Muscle layer of colon (tissue), 2 donors: ENCODE measurements at regions not wholly inside any gene's neighbourhood (a gene's known extent, or its start where the extent isn't known, plus 50 kb on each side); places are given as distances from the start of the nearest gene placed in this dataset.

Experiments
- H3K27ac ChIP-seq: one replicate; pipeline ENCODE4 v1.7.0; 2013; ENCODE audit warnings: low read depth, mild to moderate bottlenecking, low read length, moderate library complexity
- H3K27me3 ChIP-seq, 2 donors: one replicate each; pipeline ENCODE4 v1.7.0; 2013; ENCODE audit warnings: low read length in 2 of 2, mild to moderate bottlenecking in 2 of 2; ENCODE audit not compliant: insufficient read depth in 2 of 2, control insufficient read depth in 1 of 2
- H3K36me3 ChIP-seq: one replicate; pipeline ENCODE4 v1.7.0; 2013; ENCODE audit warnings: mild to moderate bottlenecking, low read length; ENCODE audit not compliant: insufficient read depth
- H3K4me1 ChIP-seq: one replicate; pipeline ENCODE4 v1.7.0; 2013; ENCODE audit warnings: mild to moderate bottlenecking, low read length; ENCODE audit not compliant: insufficient read depth
- H3K4me3 ChIP-seq, 2 donors: one replicate each; pipeline ENCODE4 v1.7.0; 2013; ENCODE audit warnings: low read length in 2 of 2, low read depth in 1 of 2, mild to moderate bottlenecking in 1 of 2, moderate library complexity in 1 of 2
- H3K9ac ChIP-seq: one replicate; pipeline ENCODE4 v1.7.0; 2013; ENCODE audit warnings: low read length
- H3K9me3 ChIP-seq: one replicate; pipeline ENCODE4 v1.7.0; 2013; ENCODE audit warnings: mild to moderate bottlenecking, low read length
- donor health status: abdominal sarcoma.
- donor health status: Adenocarcinoma of cecum.

DNA sequence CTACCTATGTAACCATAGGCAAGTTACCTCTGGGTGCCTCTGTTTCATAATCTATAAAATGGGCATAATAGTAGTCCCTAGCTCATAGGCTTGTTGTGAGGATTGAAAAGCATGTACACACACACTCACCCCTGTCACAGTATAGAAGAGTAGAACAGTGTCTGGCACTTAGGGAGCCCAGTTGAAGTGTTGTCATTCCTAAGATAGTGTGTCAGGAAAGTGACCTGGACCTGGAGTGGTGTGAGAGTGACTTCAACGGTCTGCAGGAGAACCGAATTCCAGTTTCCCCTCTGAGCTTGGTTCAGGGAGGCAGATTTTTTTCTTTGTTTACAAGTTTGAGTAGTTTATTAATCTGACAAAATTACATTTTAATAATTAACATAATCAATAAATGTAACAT lies 229.9 kb upstream of the MAP3K7 start:
- no peaks in the 10 kb centered on the region for H3K9me3 ChIP-seq
- no peaks in the 10 kb centered on the region for H3K4me1 ChIP-seq
- H3K4me3 ChIP-seq, result no peak overlapping the region
- no peak overlapping the region for H3K27ac ChIP-seq
- H3K36me3 ChIP-seq, result no peaks in the 10 kb centered on the region
- H3K9ac ChIP-seq, result no peak overlapping the region
- H3K27me3 ChIP-seq, result no peaks in the 10 kb centered on the region

DNA sequence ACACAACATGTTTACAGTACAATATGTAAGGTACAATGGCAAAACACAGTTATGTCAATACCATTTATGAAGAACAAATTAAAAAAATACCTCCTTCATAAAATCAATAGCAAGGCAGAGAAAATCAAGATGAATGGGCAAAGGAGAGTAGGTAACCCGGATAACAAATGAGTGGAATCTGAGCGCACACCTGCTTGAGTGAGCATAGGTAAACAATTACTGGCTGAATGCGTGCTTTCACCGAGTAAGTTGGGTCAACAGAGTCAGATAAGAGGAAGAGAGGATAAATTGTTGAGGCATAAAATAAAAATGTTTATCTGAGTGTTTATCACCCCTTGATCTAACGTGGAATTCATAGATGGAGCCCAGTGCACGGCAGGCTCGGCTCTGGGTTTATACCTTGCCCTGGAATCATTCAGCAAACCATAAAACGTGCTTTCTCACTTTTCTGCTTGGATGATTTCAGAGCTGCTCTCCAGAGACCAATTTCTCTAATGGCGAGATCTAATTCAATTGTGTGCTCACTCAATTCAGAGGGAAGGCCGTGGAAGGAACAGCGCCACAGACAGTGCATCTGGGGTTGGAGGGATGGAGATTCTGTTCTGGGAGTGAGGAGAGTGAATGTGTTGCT lies 224.8 kb upstream of the MAP3K7 start:
- Histone ChIP-seq H3K9me3 (no peaks in the 10 kb centered on the region), H3K4me1 (no peaks in the 10 kb centered on the region), H3K27ac (no peak overlapping the region), H3K36me3 (no peaks in the 10 kb centered on the region), H3K9ac (no peak overlapping the region), H3K27me3 (no peaks in the 10 kb centered on the region), H3K4me3 (no peak overlapping the region)

DNA sequence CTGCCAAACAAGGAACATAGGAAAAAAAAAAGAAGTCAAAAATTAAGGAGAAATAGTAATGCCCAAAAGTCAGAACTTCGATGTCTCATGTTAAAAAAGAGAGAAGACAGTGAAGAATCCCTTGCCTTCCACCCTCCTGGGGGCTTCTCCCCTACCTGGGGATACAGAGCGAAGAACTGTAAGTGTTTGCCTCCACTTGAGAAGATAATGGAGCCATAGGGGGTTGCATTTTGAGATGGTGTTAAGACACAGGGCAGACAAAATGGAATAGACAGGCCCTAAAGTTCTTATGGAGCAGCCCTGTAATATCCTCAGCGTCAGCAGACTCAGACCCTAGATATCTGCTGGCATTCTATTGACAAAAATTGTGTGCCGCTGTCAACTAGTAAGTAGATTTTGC lies 222.2 kb upstream of the MAP3K7 start:
- Histone ChIP-seq H3K27ac (no peak overlapping the region), H3K9ac (no peak overlapping the region), H3K36me3 (no peaks in the 10 kb centered on the region), H3K4me1 (no peaks in the 10 kb centered on the region), H3K9me3 (no peaks in the 10 kb centered on the region), H3K27me3 (no peaks in the 10 kb centered on the region), H3K4me3 (no peak overlapping the region)

DNA sequence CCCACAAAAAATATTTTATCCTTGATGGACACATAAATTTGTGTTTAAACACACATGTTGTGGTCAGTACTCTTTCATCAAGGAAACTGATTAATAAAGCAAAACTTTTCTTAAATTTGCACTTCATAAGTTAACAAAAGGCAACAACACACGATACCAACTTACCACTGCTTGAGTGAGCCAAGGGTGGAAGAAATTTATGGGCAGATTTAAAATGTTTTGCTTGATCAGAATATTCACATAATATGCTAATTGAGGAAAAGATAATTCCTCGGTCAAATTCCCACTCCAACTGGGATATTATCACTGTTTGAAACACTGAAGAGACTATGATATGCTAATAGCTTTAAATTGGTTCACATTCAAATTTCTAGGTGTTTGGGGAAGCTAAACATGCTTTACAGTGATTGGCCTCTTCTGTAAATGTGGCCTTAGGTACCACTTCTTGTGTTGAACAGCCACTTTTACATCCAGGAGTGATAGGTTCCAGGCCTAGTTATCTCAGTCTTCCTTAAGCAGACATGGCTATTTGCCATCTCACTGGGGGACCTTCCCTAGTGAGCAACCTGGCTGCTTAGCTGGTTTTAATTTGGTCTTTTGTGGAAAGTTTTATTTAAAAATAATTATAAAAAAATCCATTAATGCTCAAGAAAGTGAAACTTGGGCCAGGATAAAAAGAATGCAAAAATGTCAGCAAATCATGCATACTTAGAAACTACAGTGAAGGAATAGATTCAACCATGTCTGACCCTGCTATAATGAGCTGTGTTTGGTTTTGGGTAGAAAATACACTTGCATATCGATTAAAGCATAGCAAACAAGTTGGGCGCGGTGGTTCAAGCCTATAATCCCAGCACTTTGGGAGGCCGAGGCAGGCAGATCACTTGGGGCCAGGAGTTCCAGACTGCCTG lies 221.2 kb upstream of the MAP3K7 start:
- Histone ChIP-seq H3K36me3 (no peaks in the 10 kb centered on the region), H3K9me3 (no peaks in the 10 kb centered on the region), H3K27ac (no peak overlapping the region), H3K27me3 (no peaks in the 10 kb centered on the region), H3K4me1 (no peaks in the 10 kb centered on the region), H3K4me3 (no peak overlapping the region), H3K9ac (no peak overlapping the region)

DNA sequence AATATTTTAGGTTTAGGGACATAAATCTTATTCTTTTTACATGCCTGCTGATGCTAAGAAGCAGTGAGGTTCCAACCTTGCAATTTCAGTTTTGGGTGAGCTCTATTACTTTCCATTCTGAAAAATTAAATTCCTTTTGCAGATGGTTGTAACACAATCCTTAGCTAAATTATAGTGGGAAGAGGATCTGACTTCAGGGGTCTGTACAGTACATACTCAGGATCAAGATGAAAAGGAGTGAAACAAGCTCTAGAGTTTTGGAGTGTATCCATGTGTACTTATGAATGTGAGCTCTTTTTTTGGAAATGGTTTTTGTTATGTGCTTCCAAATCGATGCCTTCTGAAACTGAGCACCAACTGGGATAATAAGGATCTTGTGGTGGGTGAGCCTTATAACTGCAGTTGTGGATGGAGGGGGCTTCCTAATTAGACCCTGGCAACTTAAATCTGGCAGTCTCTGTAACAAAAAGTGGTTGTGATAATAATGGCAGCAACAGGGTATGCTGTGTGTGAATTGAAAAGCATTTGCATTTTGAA lies 218.8 kb upstream of the MAP3K7 start:
- no peaks in the 10 kb centered on the region for H3K36me3 ChIP-seq
- H3K4me3 ChIP-seq, result no peak overlapping the region
- no peaks in the 10 kb centered on the region for H3K4me1 ChIP-seq
- H3K9ac ChIP-seq, result no peak overlapping the region
- H3K9me3 ChIP-seq, result no peaks in the 10 kb centered on the region
- no peak overlapping the region for H3K27ac ChIP-seq
- H3K27me3 ChIP-seq, result no peaks in the 10 kb centered on the region

DNA sequence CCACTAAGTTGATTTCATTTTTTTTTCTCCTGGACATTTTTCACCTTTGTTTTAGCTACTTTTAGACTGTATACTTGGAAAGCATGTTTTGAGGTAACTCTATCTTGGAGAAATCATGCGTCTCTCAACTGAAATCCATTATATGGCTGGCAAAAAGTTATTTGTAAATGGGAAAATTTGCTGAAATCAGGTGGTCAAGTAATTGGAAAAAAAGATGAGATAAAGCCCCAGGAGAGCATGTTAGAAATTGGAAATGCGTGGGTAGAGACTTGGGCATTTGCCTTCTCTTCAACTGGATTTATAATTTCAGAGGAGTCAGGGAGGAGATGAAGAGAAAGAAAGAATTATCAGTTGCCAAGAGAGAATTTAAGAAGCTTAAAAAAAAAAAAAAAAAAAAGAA lies 217.1 kb upstream of the MAP3K7 start:
- Histone ChIP-seq H3K27ac (no peak overlapping the region), H3K27me3 (no peaks in the 10 kb centered on the region), H3K36me3 (no peaks in the 10 kb centered on the region), H3K9ac (no peak overlapping the region), H3K4me1 (no peaks in the 10 kb centered on the region), H3K9me3 (no peaks in the 10 kb centered on the region), H3K4me3 (no peak overlapping the region)

DNA sequence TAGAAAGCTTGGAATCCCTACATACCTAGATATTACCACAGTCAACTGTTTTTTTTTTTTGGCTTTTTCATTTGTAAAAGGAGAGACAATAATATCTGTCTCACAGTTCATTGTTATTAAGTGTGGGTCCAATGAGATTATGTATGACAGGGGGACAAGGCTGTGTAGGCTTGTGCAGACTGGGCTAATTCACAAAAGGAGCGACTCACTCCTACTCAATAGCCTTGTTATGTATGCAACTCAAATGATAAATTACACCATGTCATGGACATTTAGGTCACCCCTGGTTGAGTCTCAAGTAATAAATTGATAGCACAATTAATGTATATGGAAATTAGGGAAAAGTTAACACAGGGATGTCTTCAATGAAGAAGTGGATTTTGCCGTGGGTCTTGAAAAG lies 208.2 kb upstream of the MAP3K7 start:
- no peaks in the 10 kb centered on the region for H3K27me3 ChIP-seq
- no peaks in the 10 kb centered on the region for H3K36me3 ChIP-seq
- no peaks in the 10 kb centered on the region for H3K9me3 ChIP-seq
- H3K27ac ChIP-seq, result no peak overlapping the region
- H3K4me3 ChIP-seq, result no peak overlapping the region
- H3K4me1 ChIP-seq, result peaks cover 4% of the 10 kb centered on the region
- H3K9ac ChIP-seq, result no peak overlapping the region

DNA sequence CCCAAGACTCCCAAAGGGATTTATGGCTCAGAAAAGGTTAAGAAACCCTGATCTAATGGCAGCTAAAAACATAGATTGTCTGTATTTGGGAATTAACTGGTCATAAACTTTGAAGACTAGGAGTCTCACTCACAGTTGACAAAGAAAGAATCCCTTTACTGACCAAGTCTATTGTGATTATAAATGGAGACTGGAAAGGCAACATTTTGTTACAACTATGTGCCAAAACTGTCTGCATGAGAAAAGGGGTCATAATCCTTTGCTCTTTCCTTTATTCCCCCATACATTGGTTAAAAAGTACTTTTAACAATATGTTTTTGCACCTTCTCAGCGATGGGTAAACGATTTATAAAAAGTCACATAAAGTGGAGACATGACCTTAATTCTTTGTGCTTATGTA lies 206.9 kb upstream of the MAP3K7 start:
- no peak overlapping the region for H3K27ac ChIP-seq
- H3K27me3 ChIP-seq, result no peaks in the 10 kb centered on the region
- peaks cover 10% of the 10 kb centered on the region for H3K4me1 ChIP-seq
- no peak overlapping the region for H3K9ac ChIP-seq
- no peaks in the 10 kb centered on the region for H3K9me3 ChIP-seq
- H3K36me3 ChIP-seq, result no peaks in the 10 kb centered on the region
- H3K4me3 ChIP-seq, result no peak overlapping the region

DNA sequence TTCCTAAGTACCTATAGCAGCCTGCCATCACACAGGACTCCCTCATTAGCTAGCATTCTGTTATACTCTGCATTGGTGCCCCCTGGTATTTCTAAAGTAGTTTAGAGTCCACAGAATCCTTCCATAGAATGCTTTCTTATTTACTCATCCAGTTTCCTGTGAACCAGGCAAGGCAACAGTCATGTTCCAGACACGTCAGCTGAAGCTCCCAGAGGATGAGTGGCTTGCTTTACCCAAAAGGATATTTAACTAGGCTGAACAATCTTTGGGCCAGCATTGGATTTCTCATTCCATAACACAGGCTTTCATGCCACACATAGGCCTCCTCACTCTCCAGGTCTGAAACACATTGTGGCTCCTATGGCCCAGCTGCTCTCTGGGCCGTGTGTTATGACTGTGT lies 203.8 kb upstream of the MAP3K7 start:
- H3K9ac ChIP-seq, result no peak overlapping the region
- H3K27me3 ChIP-seq, result no peaks in the 10 kb centered on the region
- peaks cover 10% of the 10 kb centered on the region for H3K4me1 ChIP-seq
- H3K9me3 ChIP-seq, result no peaks in the 10 kb centered on the region
- no peak overlapping the region for H3K27ac ChIP-seq
- no peak overlapping the region for H3K4me3 ChIP-seq
- no peaks in the 10 kb centered on the region for H3K36me3 ChIP-seq

DNA sequence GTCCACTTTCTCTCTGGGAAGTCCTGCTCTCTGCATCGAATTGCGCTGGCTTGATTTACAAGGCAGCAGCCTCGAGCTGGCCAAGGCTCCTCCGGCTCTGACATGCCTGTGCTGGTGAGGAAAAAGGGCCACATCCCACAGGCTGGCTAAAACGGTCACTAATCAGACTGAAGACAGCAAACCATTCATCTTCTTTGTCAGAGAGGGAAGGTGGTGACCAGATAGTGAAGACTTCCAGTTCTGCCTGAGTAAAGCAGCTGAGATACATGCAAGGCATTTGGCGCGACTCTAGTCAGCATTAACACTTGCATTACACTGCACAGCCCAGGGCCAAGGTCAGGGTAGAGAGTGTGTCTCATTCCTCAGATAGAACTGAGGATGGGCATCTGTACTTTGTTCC lies 203.2 kb upstream of the MAP3K7 start:
- Histone ChIP-seq H3K4me3 (no peak overlapping the region), H3K4me1 (peaks cover 10% of the 10 kb centered on the region), H3K27ac (no peak overlapping the region), H3K9me3 (no peaks in the 10 kb centered on the region), H3K36me3 (no peaks in the 10 kb centered on the region), H3K27me3 (no peaks in the 10 kb centered on the region), H3K9ac (no peak overlapping the region)

DNA sequence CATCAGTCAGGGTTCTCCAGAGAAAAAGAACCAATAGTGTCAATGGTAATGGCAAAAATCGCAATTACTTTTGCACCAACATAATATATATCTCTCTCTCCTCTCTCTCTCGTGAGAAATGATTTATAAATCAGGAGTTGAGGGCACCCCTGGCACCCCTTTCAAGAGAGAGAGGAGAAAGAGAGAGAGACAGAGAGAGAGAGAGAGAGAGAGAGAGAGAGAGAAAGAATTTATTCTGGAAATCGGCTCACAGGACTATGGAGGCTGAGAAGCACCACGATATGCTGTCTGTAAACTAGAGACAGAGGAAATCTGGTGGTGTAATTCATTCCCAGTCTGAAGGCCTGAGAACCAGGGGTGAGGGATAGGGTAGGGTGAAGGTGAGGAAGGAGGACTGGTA lies 201.9 kb upstream of the MAP3K7 start:
- Histone ChIP-seq H3K4me3 (no peak overlapping the region), H3K9ac (no peak overlapping the region), H3K4me1 (peaks cover 10% of the 10 kb centered on the region), H3K27me3 (no peaks in the 10 kb centered on the region), H3K36me3 (no peaks in the 10 kb centered on the region), H3K27ac (no peak overlapping the region), H3K9me3 (no peaks in the 10 kb centered on the region)
